ENCODE measurements at regions not wholly inside any gene's neighbourhood (a gene's known extent, or its start where the extent isn't known, plus 50 kb on each side); places are given as distances from the start of the nearest gene placed in this dataset.

GRCh38 chr4:179116581-179116980 is 1674.3 kb upstream of the AGA start:
- no peak for TF ChIP-seq ZNF274 (IDR thresholded peaks at IDR 0.05; ENCODE audit: low read depth, low read length)
- no peak for TF ChIP-seq YY1 (IDR thresholded peaks at IDR 0.05; ENCODE audit: insufficient read depth, insufficient read length)
- no peak for TF ChIP-seq SUZ12 (IDR thresholded peaks at IDR 0.05; ENCODE audit: extremely low read depth, insufficient read depth, insufficient read length)

Measured in NT2/D1 (cell line).